ENCODE measurements at regions not wholly inside any gene's neighbourhood (a gene's known extent, or its start where the extent isn't known, plus 50 kb on each side); places are given as distances from the start of the nearest gene placed in this dataset.

GRCh38 chr18:22346953-22347605, 70.6 kb downstream of the CTAGE1 start:
- H3K4me3 ChIP-seq (ENCODE audit: low read depth, low read length): no peak overlapping the region
- TF ChIP-seq CTCF (IDR thresholded peaks at IDR 0.05; ENCODE audit: borderline replicate concordance, insufficient read depth, low read depth, low read length): no peak

GRCh38 chr18:22346401-22346952, 71.2 kb downstream of the CTAGE1 start:
- no peak overlapping the region for H3K4me3 ChIP-seq (ENCODE audit: low read depth, low read length)

GRCh38 chr18:22345718-22346117, 72.0 kb downstream of the CTAGE1 start:
- TF ChIP-seq CTCF (IDR thresholded peaks at IDR 0.05; ENCODE audit: borderline replicate concordance, insufficient read depth, low read depth, low read length): no peak
- no peak overlapping the region for H3K4me3 ChIP-seq (ENCODE audit: low read depth, low read length)

More at GRCh38 chr18:22346401-22346952, 71.2 kb downstream of the CTAGE1 start:
- TF ChIP-seq CTCF (IDR thresholded peaks at IDR 0.05; ENCODE audit: borderline replicate concordance, insufficient read depth, low read depth, low read length): no peak

- TF ChIP-seq CTCF (IDR thresholded peaks at IDR 0.05; ENCODE audit: borderline replicate concordance, insufficient read depth, low read depth, low read length): no peak
- no peak overlapping the region for H3K4me3 ChIP-seq (ENCODE audit: low read depth, low read length)
Measured at GRCh38 chr18:22344908-22345670, 72.6 kb downstream of the CTAGE1 start.

GRCh38 chr18:22344445-22344844, 73.3 kb downstream of the CTAGE1 start:
- no peak overlapping the region for H3K4me3 ChIP-seq (ENCODE audit: low read depth, low read length)
- TF ChIP-seq CTCF (IDR thresholded peaks at IDR 0.05; ENCODE audit: borderline replicate concordance, insufficient read depth, low read depth, low read length): no peak

GRCh38 chr18:22343613-22344012, 74.1 kb downstream of the CTAGE1 start:
- TF ChIP-seq CTCF (IDR thresholded peaks at IDR 0.05; ENCODE audit: borderline replicate concordance, insufficient read depth, low read depth, low read length): no peak
- H3K4me3 ChIP-seq (ENCODE audit: low read depth, low read length): no peak overlapping the region
